Right atrium auricular region (tissue), 2 donors: ENCODE measurements at regions not wholly inside any gene's neighbourhood (a gene's known extent, or its start where the extent isn't known, plus 50 kb on each side); places are given as distances from the start of the nearest gene placed in this dataset.

Experiments
- DNase-seq: peaks from one replicate; pipeline ENCODE4 v3.0.0-alpha.2; 2019; ENCODE audit warnings: low spot score
- H3K27ac ChIP-seq, 2 donors: fragments of 200-600 bp; sonication (generic); 1 replicate in 1 of 2; 2 replicates in 1 of 2; pipeline ENCODE4 v1.5.1; 2016 to 2019
- H3K27me3 ChIP-seq, 2 donors: fragments of 200-600 bp; sonication (generic); one replicate each; pipeline versions ENCODE4 v1.5.1 to v1.6.0; 2017 to 2019
- H3K36me3 ChIP-seq: fragments of 200-600 bp; sonication (generic); one replicate; pipeline ENCODE4 v1.5.1; 2016
- H3K4me1 ChIP-seq, 2 donors: fragments of 200-600 bp; sonication (generic); one replicate each; pipeline versions ENCODE4 v1.5.1 to v1.6.0; 2017 to 2019
- H3K4me3 ChIP-seq, 2 donors: fragments of 200-600 bp; sonication (generic); 1 replicate in 1 of 2; 2 replicates in 1 of 2; pipeline ENCODE4 v1.5.1; 2017 to 2019; ENCODE audit warnings: mild to moderate bottlenecking in 1 of 2, moderate library complexity in 1 of 2
- H3K9me3 ChIP-seq, 2 donors: fragments of 200-600 bp; sonication (generic); one replicate each; pipeline ENCODE4 v1.5.1; 2019
- TF ChIP-seq, protein P1 (sequence below), 2 donors: fragments of 200-600 bp; sonication (generic); IDR thresholded peaks; one replicate each; pipeline ENCODE4 v1.5.1; 2019; ENCODE audit warnings: antibody characterized with exemption in 2 of 2

DNA sequence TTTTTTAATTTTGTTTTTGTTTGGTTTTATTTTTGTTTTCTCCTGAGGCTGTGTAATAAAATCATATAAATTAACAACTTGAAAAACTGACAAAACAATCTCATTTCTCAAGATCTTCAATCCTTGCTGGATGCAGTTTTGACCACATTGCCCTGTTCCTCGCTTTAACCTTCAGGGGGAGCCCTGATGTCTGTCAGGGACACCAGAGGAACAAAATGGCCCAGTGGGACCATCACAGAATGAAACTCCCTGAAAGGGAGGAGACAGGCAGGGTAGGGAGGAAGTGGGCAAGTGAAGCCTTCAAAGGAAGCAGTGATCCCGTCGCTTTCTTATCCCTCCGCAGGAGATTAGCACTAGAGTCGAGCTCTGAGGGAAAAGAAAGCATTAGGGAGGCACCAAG is 274.9 kb upstream of the LDB2 start:
- Histone ChIP-seq H3K27me3 (no peaks in the 10 kb centered on the region), H3K4me1 (peaks cover 0 to 12% of the 10 kb centered on the region in 2 donors), H3K27ac (no peak overlapping the region), H3K36me3 (no peaks in the 10 kb centered on the region), H3K4me3 (no peak overlapping the region), H3K9me3 (no peaks in the 10 kb centered on the region)
- TF ChIP-seq, protein P1, sequence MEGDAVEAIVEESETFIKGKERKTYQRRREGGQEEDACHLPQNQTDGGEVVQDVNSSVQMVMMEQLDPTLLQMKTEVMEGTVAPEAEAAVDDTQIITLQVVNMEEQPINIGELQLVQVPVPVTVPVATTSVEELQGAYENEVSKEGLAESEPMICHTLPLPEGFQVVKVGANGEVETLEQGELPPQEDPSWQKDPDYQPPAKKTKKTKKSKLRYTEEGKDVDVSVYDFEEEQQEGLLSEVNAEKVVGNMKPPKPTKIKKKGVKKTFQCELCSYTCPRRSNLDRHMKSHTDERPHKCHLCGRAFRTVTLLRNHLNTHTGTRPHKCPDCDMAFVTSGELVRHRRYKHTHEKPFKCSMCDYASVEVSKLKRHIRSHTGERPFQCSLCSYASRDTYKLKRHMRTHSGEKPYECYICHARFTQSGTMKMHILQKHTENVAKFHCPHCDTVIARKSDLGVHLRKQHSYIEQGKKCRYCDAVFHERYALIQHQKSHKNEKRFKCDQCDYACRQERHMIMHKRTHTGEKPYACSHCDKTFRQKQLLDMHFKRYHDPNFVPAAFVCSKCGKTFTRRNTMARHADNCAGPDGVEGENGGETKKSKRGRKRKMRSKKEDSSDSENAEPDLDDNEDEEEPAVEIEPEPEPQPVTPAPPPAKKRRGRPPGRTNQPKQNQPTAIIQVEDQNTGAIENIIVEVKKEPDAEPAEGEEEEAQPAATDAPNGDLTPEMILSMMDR (IDR thresholded peaks at IDR 0.05): peak in 1 of 2 donors; percentile 54
- no peak for DNase-seq

DNA sequence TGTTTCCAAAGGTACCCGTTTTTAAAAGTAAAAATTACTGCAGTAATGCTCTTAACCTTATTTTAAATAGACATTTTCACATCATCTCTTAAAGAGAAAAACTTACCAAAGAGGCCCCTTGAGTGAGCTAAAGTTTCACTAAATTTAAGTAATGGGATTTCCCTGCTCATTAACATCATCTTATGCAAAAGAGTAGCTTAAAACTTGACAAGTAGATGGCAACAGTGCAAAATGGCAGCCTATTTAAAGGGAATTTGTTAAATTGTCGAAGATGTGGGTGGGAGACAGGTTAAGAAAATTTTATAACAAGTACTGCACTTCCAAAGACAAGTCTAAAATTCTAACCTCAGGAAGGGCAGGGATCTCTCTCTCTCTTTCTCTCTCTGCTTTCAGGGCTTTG is 271.7 kb upstream of the LDB2 start:
- TF ChIP-seq, protein P1 (IDR thresholded peaks at IDR 0.05): no peak
- Histone ChIP-seq H3K4me3 (no peak overlapping the region), H3K4me1 (peaks cover 0 to 28% of the 10 kb centered on the region in 2 donors), H3K36me3 (no peaks in the 10 kb centered on the region), H3K27me3 (no peaks in the 10 kb centered on the region), H3K9me3 (no peaks in the 10 kb centered on the region), H3K27ac (no peak overlapping the region)
- DNase-seq: no peak

DNA sequence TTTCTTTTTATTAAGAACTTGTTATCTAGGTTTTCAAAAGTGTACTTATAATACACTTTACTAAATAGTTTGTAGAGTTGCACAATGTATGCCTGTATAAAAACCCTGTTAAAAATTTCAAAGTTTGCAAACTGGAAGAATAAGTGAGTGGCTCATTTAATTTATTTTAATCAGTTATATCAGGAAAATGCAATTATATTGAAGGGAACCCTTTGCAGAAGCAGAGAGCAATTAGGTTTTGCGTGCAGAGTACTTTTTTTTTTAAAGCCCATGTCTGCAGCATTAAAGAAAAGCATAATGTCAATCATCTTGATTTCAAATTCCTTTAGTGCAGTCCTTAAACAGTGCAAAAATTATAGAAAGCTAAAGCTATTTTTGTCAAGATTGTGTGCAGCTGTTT is 271.3 kb upstream of the LDB2 start:
- no peak overlapping the region for H3K4me3 ChIP-seq
- no peak overlapping the region for H3K27ac ChIP-seq
- TF ChIP-seq, protein P1 (IDR thresholded peaks at IDR 0.05): no peak
- H3K9me3 ChIP-seq: no peaks in the 10 kb centered on the region
- H3K4me1 ChIP-seq: peaks cover 0 to 28% of the 10 kb centered on the region in 2 donors
- no peaks in the 10 kb centered on the region for H3K36me3 ChIP-seq
- H3K27me3 ChIP-seq: no peaks in the 10 kb centered on the region
- DNase-seq: no peak

DNA sequence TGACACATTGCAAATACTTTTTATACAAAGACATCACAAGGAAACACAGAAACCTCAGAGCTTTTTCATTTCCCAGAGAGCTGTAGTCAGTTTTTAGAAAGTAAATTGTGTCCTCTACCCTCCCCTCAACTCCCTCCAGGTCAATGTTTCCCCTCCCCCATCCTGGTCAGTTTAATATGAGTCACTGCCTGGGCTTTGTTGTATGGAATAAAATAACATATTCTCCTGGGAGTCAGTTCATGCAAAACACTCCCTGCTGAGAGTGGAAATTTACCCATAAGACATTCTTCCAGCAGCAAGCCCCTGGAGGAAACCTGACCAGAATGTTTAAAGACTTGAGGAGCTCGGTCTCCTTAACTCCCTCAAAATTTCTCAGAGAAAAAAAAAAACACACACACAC is 270.1 kb upstream of the LDB2 start:
- Histone ChIP-seq H3K27ac (no peak overlapping the region), H3K36me3 (no peaks in the 10 kb centered on the region), H3K4me1 (peaks cover 0 to 28% of the 10 kb centered on the region in 2 donors), H3K4me3 (no peak overlapping the region), H3K9me3 (no peaks in the 10 kb centered on the region), H3K27me3 (no peaks in the 10 kb centered on the region)
- TF ChIP-seq, protein P1 (IDR thresholded peaks at IDR 0.05): no peak
- DNase-seq: no peak

DNA sequence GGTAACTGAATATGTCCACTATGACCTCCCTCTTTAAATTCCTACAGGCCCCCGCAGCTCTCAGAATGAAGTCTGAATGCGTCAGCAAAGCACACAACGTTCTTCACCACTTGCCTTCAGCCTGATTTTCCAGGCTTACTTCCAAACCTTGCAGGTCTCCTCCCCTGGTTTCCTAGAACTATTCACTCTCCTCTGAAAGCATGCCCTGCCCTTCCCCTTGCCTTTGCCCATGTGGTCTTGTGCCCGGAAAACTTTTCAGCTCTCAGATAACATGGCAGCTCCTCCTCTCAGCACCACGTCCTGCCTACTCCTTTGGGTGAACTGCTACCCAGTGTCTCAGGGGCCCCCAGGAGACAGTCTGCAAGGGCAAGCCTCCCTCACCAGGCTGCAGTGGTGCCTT is 268.5 kb upstream of the LDB2 start:
- Histone ChIP-seq H3K27ac (peak overlapping the region; percentile 43 to 77), H3K4me3 (no peak overlapping the region), H3K4me1 (peaks cover 0 to 28% of the 10 kb centered on the region in 2 donors), H3K27me3 (no peaks in the 10 kb centered on the region), H3K36me3 (no peaks in the 10 kb centered on the region), H3K9me3 (peaks cover 0 to 3% of the 10 kb centered on the region in 2 donors)
- TF ChIP-seq, protein P1 (IDR thresholded peaks at IDR 0.05): no peak
- peak; percentile 64 for DNase-seq

DNA sequence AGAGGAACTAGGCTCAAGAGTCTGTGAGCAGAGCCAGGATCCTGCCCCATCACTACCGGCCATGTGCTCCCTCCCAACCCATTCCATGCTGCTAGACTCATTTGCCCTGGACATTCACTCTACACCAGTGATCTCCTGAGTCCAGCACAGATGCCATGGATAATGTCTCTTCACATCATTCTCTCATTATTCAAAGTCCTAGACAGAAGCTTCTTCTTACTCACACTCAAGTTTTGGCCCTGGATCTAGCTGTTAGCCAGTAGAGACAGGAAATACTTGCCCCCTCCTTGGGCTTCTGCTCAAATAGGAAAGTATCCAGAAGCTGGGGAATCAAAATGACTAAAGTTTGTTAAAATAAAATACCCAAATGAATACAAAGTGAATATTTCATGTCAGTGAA is 266.8 kb upstream of the LDB2 start:
- TF ChIP-seq, protein P1 (IDR thresholded peaks at IDR 0.05): no peak
- no peak for DNase-seq
- peaks cover 0 to 28% of the 10 kb centered on the region in 2 donors for H3K4me1 ChIP-seq
- H3K9me3 ChIP-seq: peaks cover 3 to 8% of the 10 kb centered on the region in 2 donors
- H3K4me3 ChIP-seq: no peak overlapping the region
- H3K36me3 ChIP-seq: no peaks in the 10 kb centered on the region
- no peak overlapping the region for H3K27ac ChIP-seq
- no peaks in the 10 kb centered on the region for H3K27me3 ChIP-seq
